ENCODE measurements at regions not wholly inside any gene's neighbourhood (a gene's known extent, or its start where the extent isn't known, plus 50 kb on each side); places are given as distances from the start of the nearest gene placed in this dataset.
"Not testable (repeated sequence)": the region's sequence is repeated elsewhere in the genome, so short reads cannot be mapped to it uniquely, and the experiment has no call there.

DNA sequence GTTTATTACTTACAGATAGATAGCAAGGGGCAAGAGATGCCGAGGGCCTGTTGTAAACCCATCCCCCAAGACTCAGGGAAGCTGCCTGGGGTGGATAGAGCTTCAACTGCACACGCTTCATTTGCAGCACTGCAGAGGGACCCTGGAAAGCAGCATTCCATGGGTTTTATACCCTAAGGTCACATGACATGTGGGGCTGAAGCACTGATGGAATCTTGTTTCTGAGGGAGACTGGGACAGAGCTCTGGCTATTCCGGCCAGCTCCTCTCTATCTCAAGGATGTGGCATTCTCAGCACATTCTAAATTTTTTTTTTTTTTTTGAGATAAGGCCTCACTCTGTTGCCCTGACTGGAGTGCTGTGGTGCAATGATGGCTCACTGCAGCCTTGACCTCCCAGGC is 300.1 kb downstream of the MYCN start:
- no peak for DNase-seq (ENCODE audit: low read depth)

GRCh38 chr2:16239296-16239850 is 299.0 kb downstream of the MYCN start:
- no peak for DNase-seq (ENCODE audit: low read depth)

- no peak for DNase-seq (ENCODE audit: low read depth)
These were observed 298.4 kb downstream of the MYCN start for GRCh38 chr2:16238786-16239185.

- no peak for DNase-seq (ENCODE audit: low read depth)
These were observed 297.8 kb downstream of the MYCN start for GRCh38 chr2:16238001-16238761.

GRCh38 chr2:16235747-16236146 is 295.4 kb downstream of the MYCN start:
- DNase-seq (ENCODE audit: low read depth): no peak

- not testable (repeated sequence) for DNase-seq (ENCODE audit: low read depth)
These were observed 294.9 kb downstream of the MYCN start for GRCh38 chr2:16235291-16235690.

DNA sequence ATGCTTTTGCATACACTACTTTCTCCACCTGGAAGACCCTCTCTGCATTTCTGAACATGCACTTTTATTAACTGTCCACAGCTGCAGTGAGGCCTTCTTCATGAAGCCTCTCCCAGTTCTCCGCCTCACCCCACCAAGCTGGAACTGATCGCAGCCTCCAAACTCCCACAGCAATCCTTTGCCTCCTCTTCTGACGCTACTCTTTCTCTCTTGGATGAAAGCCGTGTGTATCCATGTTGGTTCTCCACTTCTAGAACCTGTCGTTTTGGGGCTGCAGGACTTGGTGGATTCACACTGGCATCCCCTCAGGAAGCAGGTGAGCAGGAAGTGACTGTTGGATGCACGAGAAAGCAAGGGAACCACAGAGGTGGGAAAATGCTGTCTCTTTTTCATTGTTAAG is 288.6 kb downstream of the MYCN start:
- no peak for DNase-seq (ENCODE audit: low read depth)

DNA sequence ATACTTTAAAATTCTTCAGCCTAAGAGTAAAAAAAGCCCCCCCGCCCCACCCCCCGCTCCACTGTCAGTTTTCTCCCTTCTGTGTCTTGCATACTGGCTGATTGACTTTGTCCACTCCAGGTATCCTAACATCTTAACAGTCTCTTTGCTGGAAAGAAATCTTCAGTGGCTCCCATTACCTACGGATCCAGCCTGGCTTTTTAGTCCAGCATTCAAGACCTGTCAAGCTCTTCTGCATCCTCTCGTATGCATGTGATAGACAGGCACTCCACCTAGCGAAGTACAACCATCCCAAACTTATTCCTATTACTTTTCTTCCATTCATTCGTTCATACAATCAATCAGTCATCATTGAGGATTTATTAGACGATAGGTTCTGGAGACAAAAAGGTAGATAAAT is 288.1 kb downstream of the MYCN start:
- DNase-seq (ENCODE audit: low read depth): no peak

- no peak for DNase-seq (ENCODE audit: low read depth)
These were observed 287.6 kb downstream of the MYCN start for GRCh38 chr2:16227811-16228462.

DNA sequence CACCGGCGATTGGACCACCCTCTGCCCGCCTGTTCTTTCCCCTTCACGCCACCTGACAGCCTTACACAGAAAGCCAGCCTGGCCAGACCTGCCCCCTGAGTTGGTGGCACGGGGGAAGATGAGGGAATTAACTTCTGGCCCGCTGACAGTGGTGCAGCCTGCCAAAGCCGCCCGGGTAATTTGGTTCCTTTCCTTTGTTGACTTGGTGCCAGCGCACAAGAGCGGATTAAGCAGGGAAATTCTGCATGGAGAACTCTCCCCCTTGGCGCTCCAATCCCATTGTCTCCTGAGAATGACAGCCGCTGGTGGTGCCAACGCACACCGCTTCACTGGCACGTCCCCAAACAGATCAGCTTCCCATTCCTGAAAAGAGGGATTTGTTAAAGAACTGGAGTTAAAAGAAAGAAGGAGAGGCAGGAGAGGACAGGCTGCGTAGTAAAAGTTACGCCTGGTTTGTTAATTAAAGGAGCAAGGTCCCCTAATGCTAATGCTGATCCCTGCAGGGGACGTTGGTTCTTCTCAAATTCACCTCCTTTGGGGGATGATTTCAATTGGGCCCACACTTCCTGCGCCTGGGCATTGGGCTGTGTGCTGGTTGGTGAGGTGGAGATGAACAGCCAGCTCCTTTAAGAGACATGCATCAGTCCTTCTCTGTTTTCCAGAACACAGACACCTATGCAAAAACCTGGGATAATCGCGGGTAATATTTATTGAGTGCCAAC is 286.8 kb downstream of the MYCN start:
- no peak for DNase-seq (ENCODE audit: low read depth)

DNA sequence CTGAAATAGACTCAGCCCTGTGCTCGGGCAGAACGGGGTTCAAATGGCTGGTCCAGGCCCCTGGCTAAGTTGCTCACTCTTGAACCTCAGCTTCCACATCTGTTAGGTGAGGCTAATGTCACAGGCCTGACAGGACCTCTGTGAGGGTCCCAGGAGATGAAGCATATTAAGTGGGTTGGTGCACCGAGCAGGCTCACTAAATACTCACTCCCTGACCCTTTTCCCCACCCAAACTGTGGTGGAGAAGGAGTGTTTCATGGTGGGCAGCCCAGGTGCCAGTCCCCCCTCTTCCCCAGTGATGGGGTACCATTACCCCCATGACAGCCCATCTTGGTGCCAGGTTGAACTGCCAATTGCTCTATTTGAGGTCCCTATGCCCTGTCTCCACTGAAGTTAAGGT is 286.0 kb downstream of the MYCN start:
- no peak for DNase-seq (ENCODE audit: low read depth)

GRCh38 chr2:16225545-16225944 is 285.2 kb downstream of the MYCN start:
- DNase-seq (ENCODE audit: low read depth): no peak

DNA sequence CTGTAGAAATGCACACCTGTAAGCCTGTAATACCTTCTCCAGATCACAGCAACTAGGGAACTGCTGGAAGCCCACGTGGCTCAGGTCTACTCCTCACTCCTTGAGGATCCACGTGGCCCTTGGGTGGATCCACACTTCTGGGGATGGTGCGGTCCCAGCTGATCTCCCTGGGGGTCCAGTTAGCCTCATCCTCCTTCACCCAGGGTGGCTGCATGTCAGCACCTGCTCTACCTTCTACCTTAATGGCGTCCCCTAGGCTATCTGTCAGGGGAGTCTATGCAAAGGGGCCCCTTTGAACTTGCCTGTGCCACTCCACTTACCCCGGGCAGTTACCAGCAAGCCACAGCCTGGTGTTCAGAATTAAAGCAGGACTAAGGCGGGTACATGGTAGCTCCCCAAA is 284.7 kb downstream of the MYCN start:
- DNase-seq (ENCODE audit: low read depth): no peak

GRCh38 chr2:16224298-16225045 is 284.1 kb downstream of the MYCN start:
- no peak for DNase-seq (ENCODE audit: low read depth)

DNA sequence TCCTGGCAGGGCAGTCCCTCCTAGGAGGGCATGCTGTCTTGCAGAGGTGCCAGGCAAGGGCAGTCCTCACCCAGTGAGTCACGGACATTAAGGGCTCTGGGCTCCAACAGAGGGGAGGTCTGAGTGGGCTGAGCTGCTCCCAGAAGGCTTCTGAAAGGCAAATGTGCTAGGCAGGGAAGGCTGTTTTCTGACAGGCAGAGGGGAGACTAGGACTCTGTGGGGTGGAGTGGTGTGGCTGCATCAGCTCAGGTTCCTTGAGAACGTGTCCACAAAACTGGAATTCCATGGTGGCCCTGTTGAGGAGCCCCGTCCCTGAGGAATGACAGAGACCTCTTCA is 283.5 kb downstream of the MYCN start:
- DNase-seq (ENCODE audit: low read depth): no peak

GRCh38 chr2:16223161-16223840 is 283.0 kb downstream of the MYCN start:
- no peak for DNase-seq (ENCODE audit: low read depth)

DNA sequence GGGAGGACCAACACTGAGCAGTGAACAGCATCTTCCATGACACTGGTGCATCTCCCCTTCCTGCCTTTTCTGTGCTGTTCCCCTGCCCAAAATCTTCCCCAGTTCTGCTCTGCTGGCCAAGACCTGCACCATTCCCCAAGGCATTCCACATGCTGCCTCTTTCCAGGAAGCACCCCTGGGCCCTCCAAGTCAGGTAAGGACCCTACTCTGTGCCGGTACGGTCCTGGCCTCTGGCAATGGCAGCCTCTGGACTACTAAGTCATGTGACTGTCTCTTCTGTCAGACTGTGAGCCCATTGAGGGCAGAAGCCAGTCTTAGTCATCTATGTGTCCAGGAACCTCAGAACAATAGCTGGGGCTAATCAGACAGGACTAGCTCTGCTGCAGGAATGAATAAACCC is 282.0 kb downstream of the MYCN start:
- DNase-seq (ENCODE audit: low read depth): no peak

DNA sequence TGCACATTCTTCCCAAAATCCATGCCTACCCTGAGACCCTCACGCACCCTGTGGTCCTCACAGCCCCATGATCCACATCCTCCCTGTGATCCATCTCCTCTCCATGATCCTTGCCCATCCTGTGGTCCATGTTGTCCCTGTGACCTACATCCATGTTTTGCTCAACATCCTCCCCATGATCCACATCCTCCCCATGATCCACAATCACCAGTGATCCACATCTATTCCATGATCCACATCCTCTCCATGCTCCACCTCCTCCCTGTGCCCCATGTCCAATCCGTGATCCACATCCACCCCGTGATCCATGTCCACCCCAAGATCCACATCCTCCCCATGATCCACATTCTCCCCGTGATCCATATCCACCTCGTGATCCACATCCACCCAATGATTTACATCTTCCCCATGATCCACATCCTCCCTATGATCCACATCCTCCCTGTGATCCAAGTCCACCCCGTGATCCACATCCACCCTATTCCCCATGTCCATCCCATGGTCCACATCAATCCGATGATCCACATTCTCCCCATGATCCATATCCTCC is 281.2 kb downstream of the MYCN start:
- no peak for DNase-seq (ENCODE audit: low read depth)

DNA sequence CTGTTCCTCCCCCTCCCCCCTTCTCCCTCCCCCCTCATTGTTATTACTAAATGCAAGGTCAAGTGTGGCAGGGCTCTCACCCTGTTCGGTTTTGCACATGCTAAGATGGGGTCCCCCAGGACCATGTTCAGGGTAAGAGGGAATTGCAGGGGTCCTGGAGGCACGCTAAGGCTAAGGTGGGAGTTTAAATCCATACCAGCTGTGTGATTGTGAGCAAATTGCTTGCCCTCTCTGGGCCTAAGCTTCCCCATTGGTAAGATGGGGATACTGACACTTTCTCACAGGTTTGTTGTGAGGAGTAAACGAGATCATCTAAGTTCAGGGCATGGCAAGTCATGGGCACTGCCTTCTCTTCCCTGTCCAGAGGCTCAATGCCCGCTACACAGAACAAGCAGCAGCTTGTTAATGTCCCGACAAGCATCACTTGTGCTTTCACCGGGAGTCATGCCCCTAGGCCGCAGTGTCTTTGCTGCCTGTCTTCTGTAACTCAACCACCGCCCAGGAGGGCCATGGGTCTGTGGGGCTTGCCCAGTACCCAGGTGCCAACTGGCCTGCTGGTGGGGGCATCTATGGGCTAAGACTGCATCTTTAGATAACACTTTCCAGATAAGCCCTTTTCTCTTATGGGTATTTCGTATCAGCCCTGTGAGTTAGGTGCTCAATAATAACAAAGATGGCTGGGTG is 279.1 kb downstream of the MYCN start:
- no peak for DNase-seq (ENCODE audit: low read depth)

- DNase-seq (ENCODE audit: low read depth): no peak
These were observed 278.3 kb downstream of the MYCN start for GRCh38 chr2:16218625-16219024.

DNA sequence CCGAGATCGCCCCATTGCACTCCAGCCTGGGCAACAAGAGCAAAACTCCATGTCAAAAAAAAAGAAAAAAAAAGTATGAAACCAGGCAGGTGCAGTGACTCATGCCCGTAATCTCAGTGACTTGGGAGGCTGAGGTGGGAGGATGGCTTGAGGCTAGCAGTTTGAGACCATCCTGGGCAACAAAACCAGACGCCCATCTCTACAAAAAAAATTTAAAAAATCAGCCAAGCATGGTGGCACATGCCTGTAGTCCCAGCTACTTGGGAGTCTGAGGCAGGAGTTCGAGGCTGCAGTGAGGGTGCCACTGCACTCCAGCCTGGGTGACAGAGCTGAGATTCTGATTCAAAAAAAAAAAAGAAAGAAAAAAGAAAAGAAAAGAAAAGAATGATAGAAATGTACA is 277.8 kb downstream of the MYCN start:
- DNase-seq (ENCODE audit: low read depth): no peak

Data from stimulated activated CD4-positive, alpha-beta T cell treated with anti-CD3 and anti-CD28 coated beads, Interleukin-2, amount 100 ng/mL, for 4 hours (primary cell).